K562 (cell line): ENCODE measurements at regions not wholly inside any gene's neighbourhood (a gene's known extent, or its start where the extent isn't known, plus 50 kb on each side); places are given as distances from the start of the nearest gene placed in this dataset.

ENCODE experiments used
- ZNF592 ChIP-seq: fragments of 450-650 bp; IDR thresholded peaks from 2 replicates; pipeline ENCODE4 v1.6.1; 2017; ENCODE audit warnings: antibody characterized with exemption, mild to moderate bottlenecking
- TF ChIP-seq, protein P1 (sequence below), 3 experiments: IDR thresholded peaks in 2 of 3; conservative IDR thresholded peaks in 1 of 3; 2 replicates each; pipeline ENCODE4 v1.5.1; 2011 to 2012; ENCODE audit warnings: low read length in 3 of 3, mild to moderate bottlenecking in 3 of 3, control low read depth in 2 of 3, improper control_type of control experiment in 1 of 3, inconsistent platforms in 1 of 3, low read depth in 1 of 3, mixed read lengths in 1 of 3, moderate library complexity in 1 of 3; ENCODE audit not compliant: insufficient read depth in 2 of 3

- TF ChIP-seq, protein P1, sequence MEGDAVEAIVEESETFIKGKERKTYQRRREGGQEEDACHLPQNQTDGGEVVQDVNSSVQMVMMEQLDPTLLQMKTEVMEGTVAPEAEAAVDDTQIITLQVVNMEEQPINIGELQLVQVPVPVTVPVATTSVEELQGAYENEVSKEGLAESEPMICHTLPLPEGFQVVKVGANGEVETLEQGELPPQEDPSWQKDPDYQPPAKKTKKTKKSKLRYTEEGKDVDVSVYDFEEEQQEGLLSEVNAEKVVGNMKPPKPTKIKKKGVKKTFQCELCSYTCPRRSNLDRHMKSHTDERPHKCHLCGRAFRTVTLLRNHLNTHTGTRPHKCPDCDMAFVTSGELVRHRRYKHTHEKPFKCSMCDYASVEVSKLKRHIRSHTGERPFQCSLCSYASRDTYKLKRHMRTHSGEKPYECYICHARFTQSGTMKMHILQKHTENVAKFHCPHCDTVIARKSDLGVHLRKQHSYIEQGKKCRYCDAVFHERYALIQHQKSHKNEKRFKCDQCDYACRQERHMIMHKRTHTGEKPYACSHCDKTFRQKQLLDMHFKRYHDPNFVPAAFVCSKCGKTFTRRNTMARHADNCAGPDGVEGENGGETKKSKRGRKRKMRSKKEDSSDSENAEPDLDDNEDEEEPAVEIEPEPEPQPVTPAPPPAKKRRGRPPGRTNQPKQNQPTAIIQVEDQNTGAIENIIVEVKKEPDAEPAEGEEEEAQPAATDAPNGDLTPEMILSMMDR (IDR thresholded peaks at IDR 0.05 in 2 of 3, conservative IDR thresholded peaks at IDR 0.05 in 1 of 3; ENCODE audit: insufficient read depth in 2 of 3, low read depth in 1 of 3, low read length in 3 of 3) = no peak
- TF ChIP-seq ZNF592 = no peak
These were observed 98.5 kb upstream of the IFNG-AS1 start for GRCh38 chr12:67890726-67891258.
